ENCODE measurements at regions not wholly inside any gene's neighbourhood (a gene's known extent, or its start where the extent isn't known, plus 50 kb on each side); places are given as distances from the start of the nearest gene placed in this dataset.

DNA sequence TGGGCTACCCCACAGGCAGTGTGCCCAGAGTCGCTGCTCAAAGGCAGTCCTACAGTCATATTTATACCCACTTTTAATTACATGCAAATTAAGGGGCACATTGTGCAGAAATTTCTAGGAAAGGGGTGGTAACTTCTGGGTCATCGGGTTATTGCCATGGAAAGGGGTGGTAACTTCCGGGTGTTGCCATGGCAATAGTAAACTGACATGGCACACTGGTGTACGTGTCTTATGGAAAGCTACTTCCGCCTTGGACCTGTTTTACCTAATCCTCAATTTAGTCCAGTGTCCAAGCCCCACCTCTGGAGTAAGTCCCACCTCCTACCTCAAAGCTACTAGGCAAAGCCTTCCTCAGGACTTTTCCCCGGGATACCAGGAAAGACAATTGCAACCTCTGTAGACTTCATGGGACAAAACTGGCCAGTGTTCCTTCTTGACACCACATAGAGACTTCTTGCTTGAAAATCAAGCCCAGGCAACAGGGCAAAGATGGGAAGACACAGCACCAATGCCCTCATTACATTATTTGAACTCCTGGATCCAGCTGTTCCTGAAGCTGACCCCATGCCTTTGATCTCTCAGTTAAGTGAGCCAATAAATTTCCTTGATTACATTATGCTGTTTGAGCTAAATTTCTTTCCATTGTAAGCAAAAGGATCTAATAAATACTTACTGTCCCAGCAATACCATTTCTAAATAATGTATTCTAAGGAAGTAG is 63.3 kb upstream of the AGAP1 start:
- no peak overlapping the region for H3K27ac ChIP-seq (ENCODE audit: insufficient read depth, low read depth, low read length)
- no peak for FAIRE-seq
- intact Hi-C loops (cut with micrococcal nuclease) (no loop called here), dilution Hi-C loops (cut with MboI; ENCODE audit: extremely low pct_ligation_motif_present, low sequenced_read_pairs) (no loop called here)
- no peak overlapping the region for H3K4me2 ChIP-seq (ENCODE audit: insufficient read depth, low read length)
- H3K9ac ChIP-seq (replicated peaks; ENCODE audit: extremely low read depth, insufficient read depth, low read length) = no peak overlapping the region
- no peaks in the 10 kb centered on the region for H3K79me2 ChIP-seq (ENCODE audit: control insufficient read depth, insufficient read depth, low read length)
- no peak overlapping the region for H2AFZ ChIP-seq (ENCODE audit: low read depth, low read length)
- no peak for TF ChIP-seq GATA2 (IDR thresholded peaks at IDR 0.05; ENCODE audit: insufficient read depth, insufficient read length, low read depth, low read length)
- POLR2A ChIA-PET = no interaction called here
- H4K20me1 ChIP-seq (replicated peaks; ENCODE audit: control insufficient read depth, extremely low read depth, insufficient read depth, low read length) = no peaks in the 10 kb centered on the region
- no peaks in the 10 kb centered on the region for H3K27me3 ChIP-seq (ENCODE audit: control insufficient read depth in 2 of 2, insufficient read depth in 2 of 2, low read length in 2 of 2)
- CTCF ChIA-PET = interaction anchor here (0.8 to 1.6 kb wide), 3 partner anchors 121 to 314 kb away, joined by 3 to 4 read pairs (median 4); no protein-coding TSS in a partner anchor
- no peak for DNase-seq (ENCODE audit: low read depth, low spot score)
- no peaks in the 10 kb centered on the region for H3K36me3 ChIP-seq (ENCODE audit: control insufficient read depth in 2 of 2, extremely low read depth in 1 of 2, insufficient read depth in 2 of 2, low read length in 2 of 2)
- no peaks in the 10 kb centered on the region for H3K9me3 ChIP-seq (replicated peaks; ENCODE audit: control insufficient read depth, insufficient read depth, low read length)
- no TSS peak for BruUV-seq (replicated peaks)
- no peaks in the 10 kb centered on the region for H3K4me1 ChIP-seq (ENCODE audit: control insufficient read depth, extremely low read depth, insufficient read depth, low read length)
- H3K9me1 ChIP-seq (replicated peaks; ENCODE audit: control insufficient read depth, extremely low read depth, insufficient read depth, low read length) = no peaks in the 10 kb centered on the region
- H3K4me3 ChIP-seq (replicated peaks in 1 of 3; ENCODE audit: insufficient read depth in 1 of 3, low read depth in 1 of 3, low read length in 3 of 3) = no peak overlapping the region

- no peak overlapping the region for H2AFZ ChIP-seq (ENCODE audit: low read depth, low read length)
- TSS peak; percentile 82 for BruUV-seq (replicated peaks)
- dilution Hi-C loops (cut with MboI; ENCODE audit: extremely low pct_ligation_motif_present, low sequenced_read_pairs) (no loop called here), intact Hi-C loops (cut with micrococcal nuclease) (no loop called here)
- ChIA-PET CTCF (interaction anchor here (0.7 to 2.0 kb wide), 7 partner anchors 9 to 297 kb away, joined by 3 to 14 read pairs (median 5); no protein-coding TSS in a partner anchor), POLR2A (interaction anchor here (0.7 kb wide), 1 partner anchor 160 kb away, joined by 4 read pairs; no protein-coding TSS in a partner anchor)
- FAIRE-seq (no peak), DNase-seq (ENCODE audit: low read depth, low spot score) (peak; percentile 50)
- TF ChIP-seq EZH2 (IDR thresholded peaks at IDR 0.05; ENCODE audit: borderline replicate concordance, low read depth, low read length, severe bottlenecking) (no peak), JUN (IDR thresholded peaks at IDR 0.05; ENCODE audit: borderline replicate concordance, insufficient read depth, insufficient read length, low read depth) (peak; percentile 14)
- no peak overlapping the region for H3K9ac ChIP-seq (replicated peaks; ENCODE audit: extremely low read depth, insufficient read depth, low read length)
- no peaks in the 10 kb centered on the region for H3K79me2 ChIP-seq (ENCODE audit: control insufficient read depth, insufficient read depth, low read length)
- no peak overlapping the region for H3K4me2 ChIP-seq (ENCODE audit: insufficient read depth, low read length)
- no peaks in the 10 kb centered on the region for H3K9me3 ChIP-seq (replicated peaks; ENCODE audit: control insufficient read depth, insufficient read depth, low read length)
- H3K36me3 ChIP-seq (ENCODE audit: control insufficient read depth in 2 of 2, extremely low read depth in 1 of 2, insufficient read depth in 2 of 2, low read length in 2 of 2) = no peaks in the 10 kb centered on the region
- no peak overlapping the region for H3K27ac ChIP-seq (ENCODE audit: insufficient read depth, low read depth, low read length)
- no peaks in the 10 kb centered on the region for H3K9me1 ChIP-seq (replicated peaks; ENCODE audit: control insufficient read depth, extremely low read depth, insufficient read depth, low read length)
- H4K20me1 ChIP-seq (replicated peaks; ENCODE audit: control insufficient read depth, extremely low read depth, insufficient read depth, low read length) = no peaks in the 10 kb centered on the region
- H3K4me3 ChIP-seq (replicated peaks in 1 of 3; ENCODE audit: insufficient read depth in 1 of 3, low read depth in 1 of 3, low read length in 3 of 3) = no peak overlapping the region
- no peaks in the 10 kb centered on the region for H3K27me3 ChIP-seq (ENCODE audit: control insufficient read depth in 2 of 2, insufficient read depth in 2 of 2, low read length in 2 of 2)
- H3K4me1 ChIP-seq (ENCODE audit: control insufficient read depth, extremely low read depth, insufficient read depth, low read length) = no peaks in the 10 kb centered on the region
Observed at GRCh38 chr2:235432741-235433520, 60.9 kb upstream of the AGAP1 start.
